ENCODE measurements at regions not wholly inside any gene's neighbourhood (a gene's known extent, or its start where the extent isn't known, plus 50 kb on each side); places are given as distances from the start of the nearest gene placed in this dataset.

DNA sequence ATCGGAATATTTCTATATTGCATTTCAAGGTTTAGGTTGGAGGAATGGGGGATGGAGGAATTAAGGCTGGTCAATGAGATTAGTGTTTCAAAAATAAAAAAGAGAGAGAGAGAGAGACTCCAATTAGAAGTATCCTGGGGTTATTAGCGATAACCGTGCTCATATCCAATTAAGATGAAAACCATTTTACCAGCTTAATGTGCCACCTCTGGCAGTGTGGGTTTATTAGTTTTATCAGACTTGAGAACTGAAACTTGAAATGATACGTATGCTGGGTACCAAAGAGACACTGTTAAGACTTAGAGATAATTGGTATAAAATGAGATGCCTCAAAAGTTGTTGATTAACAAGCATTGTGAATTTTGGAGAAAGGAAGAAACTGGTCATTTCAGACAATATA is 251.5 kb upstream of the NR2F2 start:
- no peak for TF ChIP-seq POLR2A (IDR thresholded peaks at IDR 0.05)
- TF ChIP-seq, protein P1, sequence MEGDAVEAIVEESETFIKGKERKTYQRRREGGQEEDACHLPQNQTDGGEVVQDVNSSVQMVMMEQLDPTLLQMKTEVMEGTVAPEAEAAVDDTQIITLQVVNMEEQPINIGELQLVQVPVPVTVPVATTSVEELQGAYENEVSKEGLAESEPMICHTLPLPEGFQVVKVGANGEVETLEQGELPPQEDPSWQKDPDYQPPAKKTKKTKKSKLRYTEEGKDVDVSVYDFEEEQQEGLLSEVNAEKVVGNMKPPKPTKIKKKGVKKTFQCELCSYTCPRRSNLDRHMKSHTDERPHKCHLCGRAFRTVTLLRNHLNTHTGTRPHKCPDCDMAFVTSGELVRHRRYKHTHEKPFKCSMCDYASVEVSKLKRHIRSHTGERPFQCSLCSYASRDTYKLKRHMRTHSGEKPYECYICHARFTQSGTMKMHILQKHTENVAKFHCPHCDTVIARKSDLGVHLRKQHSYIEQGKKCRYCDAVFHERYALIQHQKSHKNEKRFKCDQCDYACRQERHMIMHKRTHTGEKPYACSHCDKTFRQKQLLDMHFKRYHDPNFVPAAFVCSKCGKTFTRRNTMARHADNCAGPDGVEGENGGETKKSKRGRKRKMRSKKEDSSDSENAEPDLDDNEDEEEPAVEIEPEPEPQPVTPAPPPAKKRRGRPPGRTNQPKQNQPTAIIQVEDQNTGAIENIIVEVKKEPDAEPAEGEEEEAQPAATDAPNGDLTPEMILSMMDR (IDR thresholded peaks at IDR 0.05), result no peak

Measured in uterus (tissue), 2 donors.